ENCODE measurements at regions not wholly inside any gene's neighbourhood (a gene's known extent, or its start where the extent isn't known, plus 50 kb on each side); places are given as distances from the start of the nearest gene placed in this dataset.

DNA sequence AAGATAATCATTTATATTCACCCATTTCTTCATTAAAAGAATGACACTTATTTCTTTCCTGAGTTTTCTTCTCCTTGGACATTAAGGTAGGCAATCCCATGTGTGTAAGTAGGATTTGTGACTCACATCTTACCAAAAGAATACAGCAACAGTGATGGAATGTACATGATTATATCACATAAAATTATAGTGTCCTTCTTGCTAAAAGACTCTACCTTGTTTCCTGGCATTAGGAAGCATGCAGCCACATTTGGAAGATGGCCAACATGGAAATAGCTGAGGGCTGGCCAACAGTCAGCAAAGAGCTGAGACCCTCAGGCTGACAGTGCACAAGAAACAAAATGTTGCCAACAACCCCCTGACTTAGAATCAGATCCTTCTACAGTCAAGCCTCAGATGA is 327.9 kb upstream of the MARCKS start:
- DNase-seq (ENCODE audit: low spot score) = no peak

DNA sequence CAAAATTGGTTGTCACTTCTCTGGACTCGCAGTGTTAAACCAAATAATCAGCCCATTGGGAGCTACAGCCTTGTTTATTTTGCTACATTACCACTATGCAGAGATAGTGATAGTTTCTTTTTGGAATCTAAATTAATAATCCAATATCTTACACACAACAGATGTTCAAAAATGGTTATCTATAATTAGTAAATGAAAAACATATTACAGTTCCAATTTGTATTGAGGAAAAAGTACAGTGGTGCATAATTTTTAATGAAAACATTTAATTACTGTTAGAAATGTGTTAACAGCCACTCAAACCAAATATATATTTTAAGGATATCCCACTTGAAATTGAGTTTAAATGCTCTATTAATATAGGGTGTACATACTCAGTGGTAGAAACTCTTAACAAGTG is 327.3 kb upstream of the MARCKS start:
- TF ChIP-seq, protein P1, sequence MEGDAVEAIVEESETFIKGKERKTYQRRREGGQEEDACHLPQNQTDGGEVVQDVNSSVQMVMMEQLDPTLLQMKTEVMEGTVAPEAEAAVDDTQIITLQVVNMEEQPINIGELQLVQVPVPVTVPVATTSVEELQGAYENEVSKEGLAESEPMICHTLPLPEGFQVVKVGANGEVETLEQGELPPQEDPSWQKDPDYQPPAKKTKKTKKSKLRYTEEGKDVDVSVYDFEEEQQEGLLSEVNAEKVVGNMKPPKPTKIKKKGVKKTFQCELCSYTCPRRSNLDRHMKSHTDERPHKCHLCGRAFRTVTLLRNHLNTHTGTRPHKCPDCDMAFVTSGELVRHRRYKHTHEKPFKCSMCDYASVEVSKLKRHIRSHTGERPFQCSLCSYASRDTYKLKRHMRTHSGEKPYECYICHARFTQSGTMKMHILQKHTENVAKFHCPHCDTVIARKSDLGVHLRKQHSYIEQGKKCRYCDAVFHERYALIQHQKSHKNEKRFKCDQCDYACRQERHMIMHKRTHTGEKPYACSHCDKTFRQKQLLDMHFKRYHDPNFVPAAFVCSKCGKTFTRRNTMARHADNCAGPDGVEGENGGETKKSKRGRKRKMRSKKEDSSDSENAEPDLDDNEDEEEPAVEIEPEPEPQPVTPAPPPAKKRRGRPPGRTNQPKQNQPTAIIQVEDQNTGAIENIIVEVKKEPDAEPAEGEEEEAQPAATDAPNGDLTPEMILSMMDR (IDR thresholded peaks at IDR 0.05; ENCODE audit: extremely low read depth, missing control alignments) = no peak

More for the DNA sequence above, 327.9 kb upstream of the MARCKS start:
- TF ChIP-seq, protein P1 (IDR thresholded peaks at IDR 0.05; ENCODE audit: extremely low read depth, missing control alignments) = no peak

DNA sequence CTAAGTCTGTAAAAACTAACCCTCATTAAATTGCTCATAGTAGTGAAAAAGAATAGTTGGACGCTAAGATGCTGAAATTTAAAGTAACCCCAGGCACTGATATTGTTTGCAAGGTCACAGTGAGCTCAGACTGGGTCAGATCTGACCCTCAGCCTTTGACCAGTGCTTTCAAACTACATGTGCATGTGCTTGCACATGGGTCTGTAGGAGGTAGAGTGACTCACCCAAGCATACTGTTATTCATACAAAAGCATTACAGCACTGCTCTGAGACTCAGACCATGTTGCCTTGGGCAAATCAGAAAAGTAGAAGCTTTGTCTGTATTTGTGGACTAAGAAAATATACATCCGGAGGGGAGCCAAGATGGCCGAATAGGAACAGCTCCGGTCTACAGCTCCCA is 326.4 kb upstream of the MARCKS start:
- no peak for DNase-seq (ENCODE audit: low spot score)

More for the DNA sequence above, 327.3 kb upstream of the MARCKS start:
- no peak for DNase-seq (ENCODE audit: low spot score)

DNA sequence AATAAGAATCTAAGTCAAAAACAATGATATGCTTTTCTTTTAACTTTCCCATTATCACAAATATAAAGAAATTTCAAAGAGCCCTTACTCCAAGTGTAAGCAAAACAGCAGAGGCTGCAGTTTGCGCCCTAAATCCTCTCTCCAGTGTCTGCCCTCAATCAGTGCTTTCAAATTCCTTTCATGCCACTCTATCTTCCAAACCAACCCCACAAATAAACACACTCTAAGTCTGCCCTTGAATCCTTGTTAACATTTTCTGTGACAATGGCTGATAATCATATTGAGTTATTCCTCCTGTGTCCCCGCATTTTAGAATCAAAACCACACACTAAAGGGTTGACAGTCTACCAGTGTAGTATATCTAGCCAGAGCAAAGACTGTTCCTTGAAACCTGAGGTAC is 317.9 kb upstream of the MARCKS start:
- no peak for DNase-seq (ENCODE audit: low spot score)
- TF ChIP-seq, protein P1 (IDR thresholded peaks at IDR 0.05; ENCODE audit: extremely low read depth, missing control alignments) = no peak

More for the DNA sequence above, 326.4 kb upstream of the MARCKS start:
- TF ChIP-seq, protein P1 (IDR thresholded peaks at IDR 0.05; ENCODE audit: extremely low read depth, missing control alignments) = no peak

DNA sequence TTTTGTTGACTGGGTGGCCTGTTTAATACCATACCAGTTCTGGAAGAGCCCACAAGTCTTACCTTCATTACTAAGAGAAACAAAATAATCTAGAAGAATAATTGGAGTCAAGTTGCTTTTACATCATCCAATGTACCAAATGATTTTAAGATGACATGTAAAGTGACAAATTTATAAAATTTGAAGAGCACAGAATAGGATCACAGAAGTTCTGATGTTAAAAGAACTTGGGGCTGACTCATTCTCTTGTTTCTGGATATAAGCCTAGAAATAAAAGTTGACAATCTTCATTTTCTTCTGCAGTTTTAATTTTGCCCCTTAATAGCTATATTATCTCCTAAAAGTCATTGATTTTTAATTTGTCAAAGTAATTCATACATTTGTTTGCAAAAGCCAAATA is 317.5 kb upstream of the MARCKS start:
- DNase-seq (ENCODE audit: low spot score) = no peak
- TF ChIP-seq, protein P1 (IDR thresholded peaks at IDR 0.05; ENCODE audit: extremely low read depth, missing control alignments) = no peak

DNA sequence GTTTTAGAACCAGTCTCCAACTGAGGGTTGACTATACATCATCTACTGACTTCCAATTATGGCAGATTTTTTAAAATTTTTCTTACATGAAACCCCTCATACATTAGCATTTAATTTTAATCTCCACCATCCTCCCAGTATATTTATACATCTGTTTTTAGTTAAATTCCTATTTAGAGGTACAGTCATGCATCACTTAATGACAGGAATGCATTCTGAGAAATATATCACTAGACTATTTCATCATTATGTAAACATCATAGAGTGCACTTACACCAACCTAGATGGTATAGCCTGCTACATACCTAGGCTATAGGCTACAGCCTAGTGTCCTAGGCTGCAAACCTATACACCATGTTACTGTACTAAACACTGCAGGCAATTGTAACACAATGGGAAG is 316.7 kb upstream of the MARCKS start:
- TF ChIP-seq, protein P1 (IDR thresholded peaks at IDR 0.05; ENCODE audit: extremely low read depth, missing control alignments) = no peak

DNA sequence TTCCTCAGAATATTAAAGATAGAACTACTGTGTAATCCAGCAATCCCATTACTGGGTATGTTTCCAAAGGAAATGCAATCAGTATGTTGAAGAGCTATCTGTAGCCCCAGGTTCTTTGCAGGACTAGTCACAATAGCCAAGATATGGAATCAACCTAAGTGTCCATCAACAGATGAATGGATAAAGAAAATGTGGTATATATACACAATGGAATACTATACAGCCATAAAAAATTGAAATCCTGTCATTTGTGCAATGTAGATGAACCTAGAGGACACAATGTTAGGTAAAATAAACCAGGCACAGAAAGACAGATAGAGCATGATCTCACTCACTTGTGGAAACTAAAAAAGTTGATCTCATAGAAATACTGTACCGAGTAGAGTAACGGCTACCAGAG is 306.0 kb upstream of the MARCKS start:
- no peak for DNase-seq (ENCODE audit: low spot score)
- TF ChIP-seq, protein P1 (IDR thresholded peaks at IDR 0.05; ENCODE audit: extremely low read depth, missing control alignments) = no peak

More for the DNA sequence above, 316.7 kb upstream of the MARCKS start:
- no peak for DNase-seq (ENCODE audit: low spot score)

Measured in GM20000 (cell line).